ENCODE measurements at regions not wholly inside any gene's neighbourhood (a gene's known extent, or its start where the extent isn't known, plus 50 kb on each side); places are given as distances from the start of the nearest gene placed in this dataset.

- TF ChIP-seq POLR2A (IDR thresholded peaks at IDR 0.05), result no peak
- no peak for TF ChIP-seq CTCF (IDR thresholded peaks at IDR 0.05)
- Histone ChIP-seq H3K9me3 (no peaks in the 10 kb centered on the region), H3K27me3 (no peaks in the 10 kb centered on the region), H3K4me3 (no peak overlapping the region), H3K36me3 (no peaks in the 10 kb centered on the region), H3K27ac (no peak overlapping the region), H3K4me1 (no peaks in the 10 kb centered on the region)
- intact Hi-C loops (cut with DNase I; ENCODE audit: low total_unique reads), result no loop called here
- DNase-seq, result no peak
Observed at GRCh38 chr4:12534684-12535083, 949.5 kb downstream of the RAB28 start.

- intact Hi-C loops (cut with DNase I; ENCODE audit: low total_unique reads), result no loop called here
- no peak for TF ChIP-seq CTCF (IDR thresholded peaks at IDR 0.05)
- H3K27me3 ChIP-seq, result no peaks in the 10 kb centered on the region
- H3K36me3 ChIP-seq, result no peaks in the 10 kb centered on the region
- H3K27ac ChIP-seq, result no peak overlapping the region
- H3K4me3 ChIP-seq, result no peak overlapping the region
- H3K4me1 ChIP-seq, result no peaks in the 10 kb centered on the region
- no peaks in the 10 kb centered on the region for H3K9me3 ChIP-seq
- no peak for DNase-seq
Observed at GRCh38 chr4:12519426-12519825, 964.7 kb downstream of the RAB28 start.

GRCh38 chr4:12507868-12508481 lies 976.2 kb downstream of the RAB28 start:
- Histone ChIP-seq H3K27ac (no peak overlapping the region), H3K36me3 (no peaks in the 10 kb centered on the region), H3K9me3 (no peaks in the 10 kb centered on the region), H3K4me1 (no peaks in the 10 kb centered on the region), H3K27me3 (no peaks in the 10 kb centered on the region), H3K4me3 (no peak overlapping the region)
- no peak for TF ChIP-seq CTCF (IDR thresholded peaks at IDR 0.05)
- TF ChIP-seq POLR2A (IDR thresholded peaks at IDR 0.05), result no peak
- intact Hi-C loops (cut with DNase I; ENCODE audit: low total_unique reads), result no loop called here
- no peak for DNase-seq

- H3K27me3 ChIP-seq, result no peaks in the 10 kb centered on the region
- no peak overlapping the region for H3K27ac ChIP-seq
- H3K36me3 ChIP-seq, result no peaks in the 10 kb centered on the region
- H3K9me3 ChIP-seq, result no peaks in the 10 kb centered on the region
- H3K4me1 ChIP-seq, result no peaks in the 10 kb centered on the region
- TF ChIP-seq POLR2A (IDR thresholded peaks at IDR 0.05) (no peak), CTCF (IDR thresholded peaks at IDR 0.05) (no peak)
- H3K4me3 ChIP-seq, result no peak overlapping the region
- DNase-seq, result no peak
- intact Hi-C loops (cut with DNase I; ENCODE audit: low total_unique reads), result no loop called here
Observed at GRCh38 chr4:12500409-12500808, 983.7 kb downstream of the RAB28 start.

- intact Hi-C loops (cut with DNase I; ENCODE audit: low total_unique reads), result no loop called here
- Histone ChIP-seq H3K27ac (no peak overlapping the region), H3K27me3 (no peaks in the 10 kb centered on the region), H3K4me3 (no peak overlapping the region), H3K4me1 (no peaks in the 10 kb centered on the region), H3K9me3 (no peaks in the 10 kb centered on the region), H3K36me3 (no peaks in the 10 kb centered on the region)
- TF ChIP-seq CTCF (IDR thresholded peaks at IDR 0.05) (no peak), POLR2A (IDR thresholded peaks at IDR 0.05) (no peak)
- DNase-seq, result no peak
Observed at GRCh38 chr4:12499693-12500092, 984.4 kb downstream of the RAB28 start.
